ENCODE measurements at regions not wholly inside any gene's neighbourhood (a gene's known extent, or its start where the extent isn't known, plus 50 kb on each side); places are given as distances from the start of the nearest gene placed in this dataset.
A peak's percentile ranks its signal among the peaks of the same experiment; 100 is the strongest.
"Not testable (repeated sequence)": the region's sequence is repeated elsewhere in the genome, so short reads cannot be mapped to it uniquely, and the experiment has no call there.

DNA sequence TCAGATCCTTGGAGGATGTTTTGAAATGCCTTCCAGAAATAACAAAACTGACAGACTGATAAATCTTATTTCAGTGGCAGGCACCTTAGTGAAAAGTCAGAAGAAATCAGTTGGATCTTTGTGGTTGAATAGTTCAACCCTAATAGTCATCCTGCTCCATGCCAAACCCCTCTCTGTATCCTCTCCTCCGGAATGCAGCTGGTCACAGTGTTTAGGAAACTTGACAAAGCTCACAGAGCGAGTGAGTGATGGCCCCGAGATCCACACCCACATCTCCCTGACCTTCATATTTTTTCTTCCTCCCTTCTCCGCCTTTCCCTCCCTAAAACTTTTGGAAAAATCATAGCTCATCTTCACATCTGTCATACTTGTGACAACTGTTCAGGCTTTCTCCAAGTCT lies 464.8 kb upstream of the CDH4 start:
- peaks cover 0 to 14% (median 0%) of the 10 kb centered on the region in 3 donors for H3K27me3 ChIP-seq
- no peaks in the 10 kb centered on the region for H3K36me3 ChIP-seq
- no peak overlapping the region for H3K4me3 ChIP-seq
- intact Hi-C loops (cut with DNase I; ENCODE audit: low total_unique reads) = no loop called here
- no peaks in the 10 kb centered on the region for H3K9me3 ChIP-seq
- H3K27ac ChIP-seq = no peak overlapping the region
- H3K4me1 ChIP-seq = no peaks in the 10 kb centered on the region
- TF ChIP-seq EP300 (IDR thresholded peaks at IDR 0.05) (no peak), POLR2A (IDR thresholded peaks at IDR 0.05) (no peak), POLR2AphosphoS5 (IDR thresholded peaks at IDR 0.05) (no peak)
- TF ChIP-seq, protein P1, sequence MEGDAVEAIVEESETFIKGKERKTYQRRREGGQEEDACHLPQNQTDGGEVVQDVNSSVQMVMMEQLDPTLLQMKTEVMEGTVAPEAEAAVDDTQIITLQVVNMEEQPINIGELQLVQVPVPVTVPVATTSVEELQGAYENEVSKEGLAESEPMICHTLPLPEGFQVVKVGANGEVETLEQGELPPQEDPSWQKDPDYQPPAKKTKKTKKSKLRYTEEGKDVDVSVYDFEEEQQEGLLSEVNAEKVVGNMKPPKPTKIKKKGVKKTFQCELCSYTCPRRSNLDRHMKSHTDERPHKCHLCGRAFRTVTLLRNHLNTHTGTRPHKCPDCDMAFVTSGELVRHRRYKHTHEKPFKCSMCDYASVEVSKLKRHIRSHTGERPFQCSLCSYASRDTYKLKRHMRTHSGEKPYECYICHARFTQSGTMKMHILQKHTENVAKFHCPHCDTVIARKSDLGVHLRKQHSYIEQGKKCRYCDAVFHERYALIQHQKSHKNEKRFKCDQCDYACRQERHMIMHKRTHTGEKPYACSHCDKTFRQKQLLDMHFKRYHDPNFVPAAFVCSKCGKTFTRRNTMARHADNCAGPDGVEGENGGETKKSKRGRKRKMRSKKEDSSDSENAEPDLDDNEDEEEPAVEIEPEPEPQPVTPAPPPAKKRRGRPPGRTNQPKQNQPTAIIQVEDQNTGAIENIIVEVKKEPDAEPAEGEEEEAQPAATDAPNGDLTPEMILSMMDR (IDR thresholded peaks at IDR 0.05) = no peak
- DNase-seq = peak in 1 of 2 donors; percentile 4
- 17 to 35% (median 19%) methylated on average over 3 to 4 of the region's 4 CpGs for WGBS, 5 donors

DNA sequence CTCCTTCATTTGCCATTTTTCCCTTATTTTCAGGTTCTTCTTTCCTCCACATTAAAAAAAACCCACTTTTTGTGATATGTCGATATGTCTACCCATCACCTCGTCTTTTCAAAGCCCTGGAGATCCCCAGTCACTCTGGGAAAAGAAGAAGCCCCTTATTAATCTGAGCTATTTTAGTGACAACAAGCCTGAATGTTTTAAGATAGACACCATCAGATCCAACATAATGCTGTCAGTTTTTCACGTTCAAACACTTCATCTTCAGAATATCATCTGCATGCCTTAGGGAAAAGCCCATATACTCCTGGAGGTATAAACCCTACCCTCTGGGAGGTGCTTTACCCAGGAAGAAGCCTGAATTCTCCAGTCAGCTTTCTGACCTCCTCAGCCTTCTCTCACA lies 464.0 kb upstream of the CDH4 start:
- no peak overlapping the region for H3K27ac ChIP-seq

DNA sequence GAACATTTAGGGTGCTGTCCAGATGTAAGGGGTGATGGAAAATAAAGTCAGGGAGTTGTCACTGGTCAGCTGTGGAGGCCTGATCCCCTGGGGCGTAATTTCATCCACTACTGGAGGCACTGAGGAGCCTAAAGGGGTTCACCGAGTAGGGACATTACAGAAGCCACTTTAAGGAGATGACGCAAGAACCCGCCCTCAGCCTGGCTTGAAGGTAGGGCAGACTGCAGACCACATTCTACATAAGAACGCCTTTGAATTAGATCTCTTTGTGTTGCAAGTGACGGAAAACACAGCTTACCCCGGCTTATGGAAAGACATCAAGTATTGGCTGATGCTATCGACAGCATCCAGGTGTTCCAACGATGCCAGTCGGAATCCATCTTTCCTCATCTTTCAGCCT lies 462.7 kb upstream of the CDH4 start:
- Histone ChIP-seq H3K4me1 (no peaks in the 10 kb centered on the region), H3K4me3 (no peak overlapping the region), H3K36me3 (no peaks in the 10 kb centered on the region), H3K27ac (no peak overlapping the region), H3K27me3 (peaks cover 0 to 3% (median 0%) of the 10 kb centered on the region in 3 donors), H3K9me3 (no peaks in the 10 kb centered on the region)
- WGBS, 5 donors = 85 to 92% (median 91%) methylated on average over 10 of the region's 10 CpGs
- DNase-seq = no peak
- no peak for TF ChIP-seq POLR2AphosphoS5 (IDR thresholded peaks at IDR 0.05)
- intact Hi-C loops (cut with DNase I; ENCODE audit: low total_unique reads) = no loop called here

More for the DNA sequence above, 464.0 kb upstream of the CDH4 start:
- 54 to 72% (median 62%) methylated on average over 3 of the region's 3 CpGs for WGBS, 5 donors
- DNase-seq = no peak
- Histone ChIP-seq H3K36me3 (no peaks in the 10 kb centered on the region), H3K4me1 (no peaks in the 10 kb centered on the region), H3K27me3 (peaks cover 0 to 10% (median 0%) of the 10 kb centered on the region in 3 donors), H3K9me3 (no peaks in the 10 kb centered on the region), H3K4me3 (no peak overlapping the region)
- intact Hi-C loops (cut with DNase I; ENCODE audit: low total_unique reads) = no loop called here
- no peak for TF ChIP-seq POLR2A (IDR thresholded peaks at IDR 0.05)
- no peak for TF ChIP-seq EP300 (IDR thresholded peaks at IDR 0.05)
- no peak for TF ChIP-seq POLR2AphosphoS5 (IDR thresholded peaks at IDR 0.05)
- TF ChIP-seq, protein P1 (IDR thresholded peaks at IDR 0.05) = no peak

DNA sequence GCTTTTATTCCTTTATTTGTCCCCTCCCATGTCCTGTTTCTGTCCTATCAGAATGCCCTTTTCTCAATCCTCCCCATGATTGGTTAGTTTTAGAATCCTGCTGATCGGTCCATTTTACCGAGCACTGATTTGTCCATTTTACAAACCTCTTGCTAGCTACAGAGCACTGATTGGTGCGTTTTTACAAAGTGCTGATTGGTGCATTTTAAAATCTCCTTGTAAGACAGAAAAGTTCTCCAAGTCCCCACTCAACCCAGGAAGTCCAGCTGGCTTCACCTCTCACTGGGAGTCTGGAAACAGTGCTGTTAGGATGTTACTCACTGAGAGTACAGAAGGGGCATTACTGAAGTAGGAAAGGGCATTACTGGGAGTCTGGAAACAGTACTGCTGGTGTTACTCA lies 461.7 kb upstream of the CDH4 start:
- WGBS, 5 donors = 86 to 93% (median 89%) methylated on average over 3 of the region's 3 CpGs
- H3K9me3 ChIP-seq; H3K4me1 ChIP-seq; H3K27me3 ChIP-seq; H3K4me3 ChIP-seq; H3K36me3 ChIP-seq; H3K27ac ChIP-seq; intact Hi-C loops (cut with DNase I; ENCODE audit: low total_unique reads); DNase-seq: not testable (repeated sequence)

DNA sequence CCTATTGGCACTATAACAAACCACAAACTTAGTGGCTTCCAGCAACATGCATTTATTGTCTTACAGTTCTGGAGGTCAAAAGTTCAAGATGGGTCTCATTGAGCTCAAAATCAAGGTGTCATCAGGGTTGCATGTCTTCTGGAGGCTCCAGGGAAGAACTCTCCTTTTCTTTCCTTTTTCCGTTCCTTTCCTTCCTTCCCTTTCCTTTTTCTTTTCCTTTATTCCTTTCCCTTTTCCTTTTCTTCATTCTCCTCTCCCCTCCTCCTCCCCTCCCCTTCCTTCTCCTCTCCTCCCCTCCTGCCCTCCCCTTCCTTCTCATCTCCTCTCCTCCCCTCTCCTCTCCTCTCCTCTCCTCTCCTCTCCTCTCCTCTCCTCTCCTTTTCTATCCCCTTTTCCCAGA lies 460.2 kb upstream of the CDH4 start:
- intact Hi-C loops (cut with DNase I; ENCODE audit: low total_unique reads) = no loop called here
- Histone ChIP-seq H3K36me3 (no peaks in the 10 kb centered on the region), H3K27ac (no peak overlapping the region), H3K4me1 (no peaks in the 10 kb centered on the region), H3K9me3 (no peaks in the 10 kb centered on the region), H3K27me3 (no peaks in the 10 kb centered on the region), H3K4me3 (no peak overlapping the region)
- TF ChIP-seq POLR2AphosphoS5 (IDR thresholded peaks at IDR 0.05) = no peak
- TF ChIP-seq, protein P1 (IDR thresholded peaks at IDR 0.05) = no peak
- TF ChIP-seq EP300 (IDR thresholded peaks at IDR 0.05) = no peak
- TF ChIP-seq POLR2A (IDR thresholded peaks at IDR 0.05) = no peak
- 84 to 94% (median 88%) methylated on average over 1 of the region's 1 CpG for WGBS, 5 donors
- no peak for DNase-seq

Measured in stomach (tissue), 8 donors.